ENCODE measurements at regions not wholly inside any gene's neighbourhood (a gene's known extent, or its start where the extent isn't known, plus 50 kb on each side); places are given as distances from the start of the nearest gene placed in this dataset.

- no peak for TF ChIP-seq CTCF (IDR thresholded peaks at IDR 0.05)
- no peak for TF ChIP-seq POLR2A (IDR thresholded peaks at IDR 0.05)
Observed at GRCh38 chr6:53731866-53732636, 62.8 kb upstream of the LRRC1 start.
